Left lung (tissue), 4 donors: ENCODE measurements at regions not wholly inside any gene's neighbourhood (a gene's known extent, or its start where the extent isn't known, plus 50 kb on each side); places are given as distances from the start of the nearest gene placed in this dataset.

Experiments used
- ATAC-seq: fragments of 200-7000 bp; cut with Tn5 transposase; one replicate; pipeline ENCODE4 v1.9.1; 2020; ENCODE audit warnings: moderate library complexity
- DNase-seq, 4 donors: peaks; one replicate each; pipeline ENCODE4 v3.0.0-alpha.2; 2013 to 2020
- H3K27ac ChIP-seq, 2 donors: fragments of 200-600 bp; sonication (generic) in 1 of 2; one replicate each; pipeline versions ENCODE4 v1.5.0 to v1.8.0; 2020 to 2021
- H3K27me3 ChIP-seq, 2 donors: fragments of 200-600 bp; sonication (generic) in 1 of 2; one replicate each; pipeline versions ENCODE4 v1.5.0 to v1.8.0; 2020 to 2021
- H3K36me3 ChIP-seq, 2 donors: fragments of 200-600 bp; sonication (generic) in 1 of 2; one replicate each; pipeline versions ENCODE4 v1.5.0 to v1.8.0; 2020 to 2021
- H3K4me1 ChIP-seq, 2 donors: fragments of 200-600 bp; one replicate each; pipeline ENCODE4 v1.8.0; 2021
- H3K4me3 ChIP-seq, 2 donors: fragments of 200-600 bp; sonication (generic) in 1 of 2; one replicate each; pipeline versions ENCODE4 v1.5.0 to v1.8.0; 2020 to 2021; ENCODE audit warnings: mild to moderate bottlenecking in 1 of 2
- H3K9me3 ChIP-seq, 2 donors: fragments of 200-600 bp; sonication (generic) in 1 of 2; one replicate each; pipeline versions ENCODE4 v1.5.0 to v1.8.0; 2020 to 2021
- CTCF ChIP-seq, 2 donors: fragments of 200-600 bp; sonication (generic) in 1 of 2; IDR thresholded peaks; one replicate each; pipeline versions ENCODE4 v1.5.0 to v1.8.0; 2021; ENCODE audit warnings: antibody characterized with exemption in 2 of 2
- intact Hi-C, 2 donors: fragments of 100-400 bp; cut with DNase I; formaldehyde crosslinking; loops; one replicate each; pipeline versions ENCODE4 v1.11.2 to v1.14.2; 2022
- donor health status: DM: no; HTN: yes; CAD: no.
- donor health status: DM: no; HTN: no; CAD: no.

GRCh38 chr10:131802156-131802915, 98.5 kb upstream of the PPP2R2D start:
- Histone ChIP-seq H3K4me1 (no peaks in the 10 kb centered on the region), H3K27ac (no peak overlapping the region), H3K9me3 (peaks cover 0 to 23% of the 10 kb centered on the region in 2 donors), H3K36me3 (no peaks in the 10 kb centered on the region), H3K27me3 (no peaks in the 10 kb centered on the region), H3K4me3 (no peak overlapping the region)
- TF ChIP-seq CTCF (IDR thresholded peaks at IDR 0.05): no peak
- DNase-seq (no peak), ATAC-seq (no peak)
- intact Hi-C loops: no loop called here

GRCh38 chr10:131802996-131803395, 97.8 kb upstream of the PPP2R2D start:
- H3K27me3 ChIP-seq: no peaks in the 10 kb centered on the region
- no peak overlapping the region for H3K27ac ChIP-seq
- no peaks in the 10 kb centered on the region for H3K36me3 ChIP-seq
- no peaks in the 10 kb centered on the region for H3K4me1 ChIP-seq
- TF ChIP-seq CTCF (IDR thresholded peaks at IDR 0.05): no peak
- intact Hi-C loops: no loop called here
- ATAC-seq (no peak), DNase-seq (no peak)
- peaks cover 0 to 17% of the 10 kb centered on the region in 2 donors for H3K9me3 ChIP-seq
- H3K4me3 ChIP-seq: no peak overlapping the region

- Histone ChIP-seq H3K27ac (no peak overlapping the region), H3K4me1 (no peaks in the 10 kb centered on the region), H3K27me3 (peaks cover 0 to 6% of the 10 kb centered on the region in 2 donors), H3K4me3 (no peak overlapping the region), H3K9me3 (peaks cover 0 to 13% of the 10 kb centered on the region in 2 donors), H3K36me3 (no peaks in the 10 kb centered on the region)
- DNase-seq: peak in 1 of 4 donors; percentile 7
- no peak for ATAC-seq
- intact Hi-C loops: no loop called here
- TF ChIP-seq CTCF (IDR thresholded peaks at IDR 0.05): no peak
Measured at GRCh38 chr10:131803860-131804425, 96.9 kb upstream of the PPP2R2D start.

GRCh38 chr10:131804551-131805295, 96.1 kb upstream of the PPP2R2D start:
- intact Hi-C loops: no loop called here
- Histone ChIP-seq H3K27ac (no peak overlapping the region), H3K27me3 (peaks cover 0 to 14% of the 10 kb centered on the region in 2 donors), H3K4me1 (no peaks in the 10 kb centered on the region), H3K9me3 (peaks cover 0 to 6% of the 10 kb centered on the region in 2 donors), H3K36me3 (no peaks in the 10 kb centered on the region), H3K4me3 (no peak overlapping the region)
- no peak for TF ChIP-seq CTCF (IDR thresholded peaks at IDR 0.05)
- DNase-seq (no peak), ATAC-seq (no peak)

- Histone ChIP-seq H3K27ac (no peak overlapping the region), H3K9me3 (no peaks in the 10 kb centered on the region), H3K36me3 (no peaks in the 10 kb centered on the region), H3K4me3 (no peak overlapping the region), H3K4me1 (no peaks in the 10 kb centered on the region), H3K27me3 (peaks cover 0 to 23% of the 10 kb centered on the region in 2 donors)
- no peak for ATAC-seq
- intact Hi-C loops: no loop called here
- no peak for DNase-seq
- no peak for TF ChIP-seq CTCF (IDR thresholded peaks at IDR 0.05)
Measured at GRCh38 chr10:131805696-131806095, 95.1 kb upstream of the PPP2R2D start.
